HG02884 (cell line): ENCODE measurements at regions not wholly inside any gene's neighbourhood (a gene's known extent, or its start where the extent isn't known, plus 50 kb on each side); places are given as distances from the start of the nearest gene placed in this dataset.

Experiments used
- ATAC-seq: cut with Tn5 transposase; IDR thresholded peaks from one replicate; pipeline ENCODE4 v1.9.1; 2021; ENCODE audit warnings: mild to moderate bottlenecking, moderate library complexity; ENCODE audit not compliant: unreplicated experiment

GRCh38 chr3:102741694-102742093 lies 306.9 kb downstream of the ZPLD1 start:
- no peak for ATAC-seq

GRCh38 chr3:102745881-102746280 lies 311.1 kb downstream of the ZPLD1 start:
- no peak for ATAC-seq

- no peak for ATAC-seq
These were observed 312.8 kb downstream of the ZPLD1 start for GRCh38 chr3:102747611-102748010.

GRCh38 chr3:102748646-102749045 lies 313.8 kb downstream of the ZPLD1 start:
- no peak for ATAC-seq

- no peak for ATAC-seq
These were observed 315.5 kb downstream of the ZPLD1 start for GRCh38 chr3:102750322-102750721.

- no peak for ATAC-seq
These were observed 319.1 kb downstream of the ZPLD1 start for GRCh38 chr3:102753901-102754300.

GRCh38 chr3:102756706-102757105 lies 321.9 kb downstream of the ZPLD1 start:
- ATAC-seq: no peak

GRCh38 chr3:102757950-102758349 lies 323.1 kb downstream of the ZPLD1 start:
- ATAC-seq: no peak

- ATAC-seq: no peak
These were observed 327.0 kb downstream of the ZPLD1 start for GRCh38 chr3:102761766-102762165.

GRCh38 chr3:102790747-102791325 lies 356.0 kb downstream of the ZPLD1 start:
- ATAC-seq: no peak

GRCh38 chr3:102791641-102792589 lies 357.1 kb downstream of the ZPLD1 start:
- ATAC-seq: no peak

- ATAC-seq: no peak
These were observed 362.0 kb downstream of the ZPLD1 start for GRCh38 chr3:102796804-102797203.

GRCh38 chr3:102802819-102803420 lies 368.1 kb downstream of the ZPLD1 start:
- no peak for ATAC-seq

- ATAC-seq: peak; percentile 54
These were observed 376.1 kb downstream of the ZPLD1 start for GRCh38 chr3:102810937-102811336.

GRCh38 chr3:102826636-102827035 lies 391.8 kb downstream of the ZPLD1 start:
- no peak for ATAC-seq

- no peak for ATAC-seq
These were observed 392.6 kb downstream of the ZPLD1 start for GRCh38 chr3:102827386-102827785.

- ATAC-seq: no peak
These were observed 395.6 kb downstream of the ZPLD1 start for GRCh38 chr3:102830415-102830814.

GRCh38 chr3:102841866-102842265 lies 407.1 kb downstream of the ZPLD1 start:
- no peak for ATAC-seq

- no peak for ATAC-seq
These were observed 432.0 kb downstream of the ZPLD1 start for GRCh38 chr3:102866845-102867244.

GRCh38 chr3:102883515-102883914 lies 448.7 kb downstream of the ZPLD1 start:
- ATAC-seq: no peak

GRCh38 chr3:102885289-102885688 lies 450.5 kb downstream of the ZPLD1 start:
- ATAC-seq: no peak

- ATAC-seq: no peak
These were observed 452.6 kb downstream of the ZPLD1 start for GRCh38 chr3:102887431-102887830.
